ENCODE measurements at regions not wholly inside any gene's neighbourhood (a gene's known extent, or its start where the extent isn't known, plus 50 kb on each side); places are given as distances from the start of the nearest gene placed in this dataset.
"Not testable (repeated sequence)": the region's sequence is repeated elsewhere in the genome, so short reads cannot be mapped to it uniquely, and the experiment has no call there.

- DNase-seq: no peak
Observed at GRCh38 chr3:21013566-21013965, 737.4 kb downstream of the ZNF385D start.

- DNase-seq: no peak
Observed at GRCh38 chr3:20999661-21000060, 751.3 kb downstream of the ZNF385D start.

- no peak for DNase-seq
Observed at GRCh38 chr3:20997183-20997582, 753.8 kb downstream of the ZNF385D start.

- DNase-seq: no peak
Observed at GRCh38 chr3:20990896-20991295, 760.1 kb downstream of the ZNF385D start.

- DNase-seq: not testable (repeated sequence)
Observed at GRCh38 chr3:20989653-20990052, 761.4 kb downstream of the ZNF385D start.

GRCh38 chr3:20984594-20985205 lies 766.3 kb downstream of the ZNF385D start:
- no peak for DNase-seq

GRCh38 chr3:20975188-20975651 lies 775.8 kb downstream of the ZNF385D start:
- no peak for DNase-seq

GRCh38 chr3:20974396-20974795 lies 776.6 kb downstream of the ZNF385D start:
- DNase-seq: no peak

- not testable (repeated sequence) for DNase-seq
Observed at GRCh38 chr3:20970807-20971206, 780.2 kb downstream of the ZNF385D start.

GRCh38 chr3:20967485-20967884 lies 781.5 kb upstream of the SGO1 start:
- not testable (repeated sequence) for DNase-seq

- DNase-seq: no peak
Observed at GRCh38 chr3:20958161-20958560, 772.2 kb upstream of the SGO1 start.

GRCh38 chr3:20945892-20946291 lies 759.9 kb upstream of the SGO1 start:
- DNase-seq: no peak

- no peak for DNase-seq
Observed at GRCh38 chr3:20935791-20936190, 749.8 kb upstream of the SGO1 start.

- no peak for DNase-seq
Observed at GRCh38 chr3:20931834-20932233, 745.8 kb upstream of the SGO1 start.

- DNase-seq: no peak
Observed at GRCh38 chr3:20930034-20930433, 744.0 kb upstream of the SGO1 start.

- no peak for DNase-seq
Observed at GRCh38 chr3:20924646-20925385, 738.8 kb upstream of the SGO1 start.

- DNase-seq: not testable (repeated sequence)
Observed at GRCh38 chr3:20921112-20921511, 735.1 kb upstream of the SGO1 start.

GRCh38 chr3:20916951-20917606 lies 731.1 kb upstream of the SGO1 start:
- DNase-seq: no peak

- DNase-seq: no peak
Observed at GRCh38 chr3:20914310-20914709, 728.3 kb upstream of the SGO1 start.

GRCh38 chr3:20912406-20912805 lies 726.4 kb upstream of the SGO1 start:
- no peak for DNase-seq

GRCh38 chr3:20909511-20909910 lies 723.5 kb upstream of the SGO1 start:
- DNase-seq: no peak

- no peak for DNase-seq
Observed at GRCh38 chr3:20905210-20905805, 719.3 kb upstream of the SGO1 start.

- DNase-seq: no peak
Observed at GRCh38 chr3:20904671-20905070, 718.7 kb upstream of the SGO1 start.

GRCh38 chr3:20898962-20899361 lies 713.0 kb upstream of the SGO1 start:
- DNase-seq: no peak

Data from activated CD4-positive, alpha-beta T cell treated with anti-CD3 and anti-CD28 coated beads, Interleukin-2, amount 50 U/mL, for 4 hours (primary cell).